ENCODE measurements at regions not wholly inside any gene's neighbourhood (a gene's known extent, or its start where the extent isn't known, plus 50 kb on each side); places are given as distances from the start of the nearest gene placed in this dataset.

DNA sequence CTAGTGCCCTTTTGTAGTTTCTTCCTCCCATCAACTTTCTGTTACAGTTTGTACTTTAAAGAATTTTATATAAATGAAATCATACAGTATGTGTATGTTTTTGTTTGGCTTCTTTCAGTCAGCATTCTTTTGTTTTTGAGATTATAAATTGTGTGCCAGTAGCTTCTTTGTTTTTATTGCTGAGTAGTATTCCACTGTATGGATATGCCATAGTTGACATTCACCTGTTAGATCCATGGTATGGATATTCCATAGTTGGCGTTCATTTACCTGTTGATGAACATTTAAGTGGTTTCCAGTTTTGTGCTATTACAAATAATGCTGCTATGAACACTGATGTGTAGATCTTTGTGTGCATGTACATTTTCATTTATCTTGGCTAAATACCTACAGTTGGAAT lies 70.8 kb upstream of the SYPL1 start:
- TF ChIP-seq, protein P1, sequence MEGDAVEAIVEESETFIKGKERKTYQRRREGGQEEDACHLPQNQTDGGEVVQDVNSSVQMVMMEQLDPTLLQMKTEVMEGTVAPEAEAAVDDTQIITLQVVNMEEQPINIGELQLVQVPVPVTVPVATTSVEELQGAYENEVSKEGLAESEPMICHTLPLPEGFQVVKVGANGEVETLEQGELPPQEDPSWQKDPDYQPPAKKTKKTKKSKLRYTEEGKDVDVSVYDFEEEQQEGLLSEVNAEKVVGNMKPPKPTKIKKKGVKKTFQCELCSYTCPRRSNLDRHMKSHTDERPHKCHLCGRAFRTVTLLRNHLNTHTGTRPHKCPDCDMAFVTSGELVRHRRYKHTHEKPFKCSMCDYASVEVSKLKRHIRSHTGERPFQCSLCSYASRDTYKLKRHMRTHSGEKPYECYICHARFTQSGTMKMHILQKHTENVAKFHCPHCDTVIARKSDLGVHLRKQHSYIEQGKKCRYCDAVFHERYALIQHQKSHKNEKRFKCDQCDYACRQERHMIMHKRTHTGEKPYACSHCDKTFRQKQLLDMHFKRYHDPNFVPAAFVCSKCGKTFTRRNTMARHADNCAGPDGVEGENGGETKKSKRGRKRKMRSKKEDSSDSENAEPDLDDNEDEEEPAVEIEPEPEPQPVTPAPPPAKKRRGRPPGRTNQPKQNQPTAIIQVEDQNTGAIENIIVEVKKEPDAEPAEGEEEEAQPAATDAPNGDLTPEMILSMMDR (IDR thresholded peaks at IDR 0.05; ENCODE audit: low read depth, low read length, missing control alignments) = no peak
- no peak overlapping the region for H3K4me3 ChIP-seq (replicated peaks; ENCODE audit: low read depth, low read length)
- DNase-seq (ENCODE audit: extremely low read depth, low read depth) = no peak

DNA sequence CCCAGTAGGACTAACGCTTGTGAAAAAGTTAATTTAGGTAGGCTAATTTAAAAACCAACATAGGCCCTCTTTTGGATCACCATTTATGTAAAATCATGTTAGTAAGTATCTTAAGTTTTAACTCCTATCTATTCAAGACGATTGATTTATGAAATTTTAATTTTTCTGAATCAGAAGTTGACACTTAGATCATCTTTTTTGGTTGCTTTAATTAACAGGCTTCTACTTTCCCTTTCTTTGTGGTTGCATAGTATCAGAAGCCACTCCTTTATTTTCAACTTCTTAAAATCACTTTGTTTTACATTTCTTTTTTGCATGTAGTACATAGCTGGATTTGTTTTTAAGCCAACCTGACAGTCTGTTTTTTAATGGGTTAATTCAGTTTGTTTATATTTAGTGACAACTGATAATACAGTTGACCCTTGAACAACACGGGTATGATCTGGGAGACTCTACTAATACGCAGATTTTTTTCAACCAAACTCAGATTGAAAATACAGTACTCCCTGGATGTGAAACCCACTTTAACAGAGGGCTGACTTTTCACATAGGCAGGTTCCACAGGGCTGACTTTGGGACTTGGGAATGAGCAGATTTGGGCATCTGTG lies 69.7 kb upstream of the SYPL1 start:
- H3K4me3 ChIP-seq (replicated peaks; ENCODE audit: low read depth, low read length) = no peak overlapping the region
- TF ChIP-seq, protein P1 (IDR thresholded peaks at IDR 0.05; ENCODE audit: low read depth, low read length, missing control alignments) = no peak
- DNase-seq (ENCODE audit: extremely low read depth, low read depth) = no peak

DNA sequence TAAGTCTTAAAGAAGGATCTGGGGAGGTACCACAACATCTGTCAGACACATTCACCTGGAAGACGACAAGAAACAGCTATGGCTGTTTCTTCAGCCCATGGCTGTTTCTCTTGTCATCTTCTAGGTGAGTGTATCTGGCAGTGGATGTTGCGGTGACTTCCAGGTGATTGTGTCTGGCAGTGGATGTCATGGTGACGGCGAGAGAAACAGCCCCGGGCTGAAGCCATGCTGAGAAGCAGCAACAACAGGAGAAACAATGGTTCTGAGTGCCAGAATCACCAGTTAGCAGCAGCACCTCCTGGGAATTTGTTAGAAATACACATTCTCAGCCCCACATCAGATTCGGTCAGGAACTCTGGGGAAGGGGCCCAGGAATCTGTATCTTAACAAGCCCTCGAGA lies 68.6 kb upstream of the SYPL1 start:
- no peak for DNase-seq (ENCODE audit: extremely low read depth, low read depth)
- TF ChIP-seq, protein P1 (IDR thresholded peaks at IDR 0.05; ENCODE audit: low read depth, low read length, missing control alignments) = no peak
- no peak overlapping the region for H3K4me3 ChIP-seq (replicated peaks; ENCODE audit: low read depth, low read length)

DNA sequence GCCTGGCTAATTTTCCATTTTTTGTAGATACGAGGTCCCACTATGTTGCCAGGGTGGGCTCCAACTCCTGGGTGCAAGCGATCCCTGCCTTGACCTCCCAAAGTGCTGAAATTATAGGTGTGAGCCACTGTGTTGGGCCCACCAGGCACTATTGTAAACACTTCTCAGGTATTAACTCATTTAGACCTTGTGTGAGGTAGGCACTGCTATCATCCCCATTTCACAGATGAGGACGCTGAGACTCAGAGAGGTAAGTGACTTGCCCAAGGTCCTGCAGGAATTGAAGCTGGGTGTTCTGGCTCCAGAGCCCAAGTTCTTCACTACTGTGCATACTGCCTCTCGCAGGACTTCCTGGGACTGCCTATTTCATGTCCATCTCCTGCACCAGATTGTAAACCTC lies 67.1 kb upstream of the SYPL1 start:
- no peak for DNase-seq (ENCODE audit: extremely low read depth, low read depth)

DNA sequence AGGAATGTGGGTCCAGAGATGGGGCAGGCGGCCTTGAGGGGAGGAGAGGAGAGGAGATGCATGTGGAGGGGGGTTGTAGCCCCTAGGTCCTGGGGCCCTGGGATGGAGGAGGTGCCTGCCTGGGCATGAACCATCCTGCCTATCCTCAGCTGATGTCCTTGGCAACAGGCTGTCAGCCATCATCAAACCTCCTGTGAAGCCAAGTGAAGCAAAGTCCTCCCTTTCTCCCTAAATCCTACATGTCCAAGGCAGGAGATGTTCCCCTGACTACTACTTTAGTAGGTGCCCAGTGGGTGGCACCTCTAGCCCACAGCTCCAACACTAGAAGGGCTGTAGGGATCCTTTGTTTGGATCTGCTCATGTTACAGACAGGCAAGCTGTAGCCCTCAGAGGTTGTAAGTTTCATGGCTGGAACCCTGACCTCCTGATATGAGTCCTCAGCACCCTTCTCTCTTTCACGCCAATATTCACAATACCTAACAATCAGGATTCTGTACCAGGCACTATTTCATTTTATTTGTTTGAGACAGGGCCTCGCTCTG lies 66.6 kb upstream of the SYPL1 start:
- TF ChIP-seq, protein P1 (IDR thresholded peaks at IDR 0.05; ENCODE audit: low read depth, low read length, missing control alignments) = peak; percentile 37
- peak; percentile 17 for DNase-seq (ENCODE audit: extremely low read depth, low read depth)
- no peak overlapping the region for H3K4me3 ChIP-seq (replicated peaks; ENCODE audit: low read depth, low read length)

More for the DNA sequence above, 67.1 kb upstream of the SYPL1 start:
- TF ChIP-seq, protein P1 (IDR thresholded peaks at IDR 0.05; ENCODE audit: low read depth, low read length, missing control alignments) = no peak
- H3K4me3 ChIP-seq (replicated peaks; ENCODE audit: low read depth, low read length) = no peak overlapping the region

DNA sequence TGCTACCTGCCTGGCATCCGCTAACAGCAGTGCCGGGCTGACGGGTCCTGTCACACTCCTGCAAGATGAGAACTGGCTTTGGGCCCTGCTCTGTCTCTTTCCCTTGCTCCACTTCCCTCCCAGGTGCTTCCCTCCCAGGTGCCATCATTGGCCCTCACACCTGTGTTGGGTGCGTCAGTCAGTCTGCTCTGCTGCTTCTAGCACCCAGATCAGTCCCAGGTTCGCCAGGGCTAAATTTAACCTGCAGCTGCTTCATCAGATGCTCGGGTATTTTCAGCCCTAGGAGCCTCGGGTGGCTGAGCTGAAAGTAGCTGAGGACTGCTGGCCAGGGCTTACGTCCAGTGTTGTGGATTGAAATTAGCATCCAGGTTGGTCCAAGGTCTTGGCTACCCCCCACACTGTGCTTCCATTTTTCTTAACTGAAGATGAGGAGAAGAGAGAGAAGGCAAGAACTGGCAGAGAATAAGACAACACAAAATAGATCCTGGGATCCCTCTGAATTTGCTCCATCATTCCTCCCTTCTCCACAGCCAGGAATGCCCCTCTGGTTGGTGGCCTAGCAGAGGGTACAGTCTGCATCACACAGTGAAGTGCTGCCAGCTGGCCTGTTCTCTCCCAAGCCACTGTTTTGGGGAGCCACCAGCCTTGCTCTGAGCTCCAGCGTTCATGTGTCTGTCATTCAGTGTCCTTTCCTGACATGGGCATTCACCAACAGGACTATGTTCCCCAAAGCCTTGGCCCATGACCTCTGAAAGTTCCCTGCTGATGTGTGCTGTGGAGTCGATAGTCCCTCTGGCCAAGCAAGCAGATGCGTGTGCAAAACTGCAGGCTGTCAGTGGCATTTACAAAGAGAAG lies 65.9 kb upstream of the SYPL1 start:
- no peak for DNase-seq (ENCODE audit: extremely low read depth, low read depth)
- no peak overlapping the region for H3K4me3 ChIP-seq (replicated peaks; ENCODE audit: low read depth, low read length)
- TF ChIP-seq, protein P1 (IDR thresholded peaks at IDR 0.05; ENCODE audit: low read depth, low read length, missing control alignments) = no peak
